ENCODE measurements at regions not wholly inside any gene's neighbourhood (a gene's known extent, or its start where the extent isn't known, plus 50 kb on each side); places are given as distances from the start of the nearest gene placed in this dataset.
A peak's percentile ranks its signal among the peaks of the same experiment; 100 is the strongest.

DNA sequence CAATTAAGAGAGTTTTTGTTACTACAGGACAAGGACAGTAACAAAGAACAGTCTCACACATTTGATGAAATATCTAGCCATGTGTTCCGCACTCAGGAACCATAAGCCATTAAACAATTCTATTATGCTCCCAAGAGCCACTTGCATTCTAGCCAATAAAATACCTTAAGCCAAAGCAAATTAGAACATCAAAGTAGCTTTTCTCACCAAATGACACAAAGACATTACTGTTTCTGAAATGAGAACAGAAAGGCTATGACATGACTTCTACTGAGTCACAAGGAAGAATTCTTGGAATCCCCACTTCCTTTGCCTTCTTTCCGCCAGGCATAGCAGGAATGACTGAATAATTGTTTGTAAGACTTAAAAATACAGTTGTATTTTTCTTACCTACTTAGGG, 445.8 kb downstream of the ATP23 start:
- ChIA-PET POLR2A (no interaction called here), RAD21 (ENCODE audit: low non-redundant PET in 1 of 2, low total read pairs in 2 of 2, uncharacterized antibody in 2 of 2, unreplicated experiment in 2 of 2) (no interaction called here), CTCF (no interaction called here)
- peak; percentile 64; the same call in 1 of the 2 replicates for ATAC-seq
- TF ChIP-seq JUND (IDR thresholded peaks at IDR 0.05) (peak; percentile 49; the same call in 1 of the 2 replicates), POLR2A (IDR thresholded peaks at IDR 0.05; ENCODE audit: borderline replicate concordance, extremely low read depth, insufficient read depth, insufficient read length) (no peak), ZNF274 (IDR thresholded peaks at IDR 0.05; ENCODE audit: low read depth, low read length) (no peak), SRF (IDR thresholded peaks at IDR 0.05; ENCODE audit: low read depth) (no peak), TCF7L2 (IDR thresholded peaks at IDR 0.05; ENCODE audit: borderline replicate concordance, extremely low read depth, insufficient read depth, insufficient read length) (no peak), CEBPB (IDR thresholded peaks at IDR 0.05; ENCODE audit: low read depth) (no peak), SIN3A (IDR thresholded peaks at IDR 0.05; ENCODE audit: low read depth) (no peak), SP1 (IDR thresholded peaks at IDR 0.05; ENCODE audit: low read depth) (peak; percentile 34; the same call in 1 of the 2 replicates), POLR2AphosphoS5 (IDR thresholded peaks at IDR 0.05; ENCODE audit: low read depth, low read length) (no peak), CBX3 (IDR thresholded peaks at IDR 0.05; ENCODE audit: low read depth) (peak; percentile 33; the same call in 1 of the 2 replicates), FOSL1 (IDR thresholded peaks at IDR 0.05; ENCODE audit: low read depth) (peak; percentile 49)
- TF ChIP-seq, protein P1, sequence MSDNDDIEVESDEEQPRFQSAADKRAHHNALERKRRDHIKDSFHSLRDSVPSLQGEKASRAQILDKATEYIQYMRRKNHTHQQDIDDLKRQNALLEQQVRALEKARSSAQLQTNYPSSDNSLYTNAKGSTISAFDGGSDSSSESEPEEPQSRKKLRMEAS (IDR thresholded peaks at IDR 0.05) = peak; percentile 51; the same call in 1 of the 2 replicates
- TF ChIP-seq, protein P2, sequence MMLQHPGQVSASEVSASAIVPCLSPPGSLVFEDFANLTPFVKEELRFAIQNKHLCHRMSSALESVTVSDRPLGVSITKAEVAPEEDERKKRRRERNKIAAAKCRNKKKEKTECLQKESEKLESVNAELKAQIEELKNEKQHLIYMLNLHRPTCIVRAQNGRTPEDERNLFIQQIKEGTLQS (IDR thresholded peaks at IDR 0.05) = no peak
- Histone ChIP-seq H3K27me3 (ENCODE audit: insufficient read depth, low read length) (no peaks in the 10 kb centered on the region), H4K20me1 (ENCODE audit: insufficient read depth) (no peaks in the 10 kb centered on the region), H3K27ac (ENCODE audit: low read depth, low read length) (no peak overlapping the region), H3K79me2 (ENCODE audit: insufficient read depth, low read length) (no peaks in the 10 kb centered on the region), H3K36me3 (ENCODE audit: control insufficient read depth in 1 of 2, insufficient read depth in 2 of 2, low read length in 2 of 2) (no peaks in the 10 kb centered on the region), H3K9ac (ENCODE audit: low read length) (no peak overlapping the region), H2AFZ (ENCODE audit: low read depth, low read length, poor library complexity, severe bottlenecking) (no peak overlapping the region), H3K4me2 (ENCODE audit: low read length) (peak overlapping the region; percentile 47), H3K4me1 (ENCODE audit: control insufficient read depth in 1 of 2, insufficient read depth in 2 of 2, low read length in 2 of 2) (peaks cover 0 to 13% of the 10 kb centered on the region in 2 experiments; a peak in 2 of 4 replicates), H3K4me3 (replicated peaks in 1 of 2; ENCODE audit: low read depth in 1 of 2, low read length in 2 of 2) (no peak overlapping the region), H3K9me2 (ENCODE audit: insufficient read depth) (no peaks in the 10 kb centered on the region), H3K9me3 (ENCODE audit: control insufficient read depth in 1 of 2, insufficient read depth in 1 of 2, low read depth in 1 of 2, low read length in 2 of 2) (no peaks in the 10 kb centered on the region)
- BruUV-seq (replicated peaks) = no TSS peak
- intact Hi-C loops (cut with micrococcal nuclease) = no loop called here
- peak; percentile 38 for DNase-seq (ENCODE audit: low read depth, low spot score)

- ChIA-PET POLR2A (no interaction called here), CTCF (interaction anchor here (1.0 kb wide), 1 partner anchor 55 kb away, joined by 3 read pairs; no protein-coding TSS in a partner anchor), RAD21 (ENCODE audit: low non-redundant PET in 1 of 2, low total read pairs in 2 of 2, uncharacterized antibody in 2 of 2, unreplicated experiment in 2 of 2) (no interaction called here)
- Histone ChIP-seq H3K79me2 (ENCODE audit: insufficient read depth, low read length) (no peaks in the 10 kb centered on the region), H3K9me3 (ENCODE audit: control insufficient read depth in 1 of 2, insufficient read depth in 1 of 2, low read depth in 1 of 2, low read length in 2 of 2) (no peaks in the 10 kb centered on the region), H3K4me3 (replicated peaks in 1 of 2; ENCODE audit: low read depth in 1 of 2, low read length in 2 of 2) (no peak overlapping the region), H3K9me2 (ENCODE audit: insufficient read depth) (no peaks in the 10 kb centered on the region), H3K27me3 (ENCODE audit: insufficient read depth, low read length) (no peaks in the 10 kb centered on the region), H3K36me3 (ENCODE audit: control insufficient read depth in 1 of 2, insufficient read depth in 2 of 2, low read length in 2 of 2) (no peaks in the 10 kb centered on the region), H4K20me1 (ENCODE audit: insufficient read depth) (no peaks in the 10 kb centered on the region), H3K9ac (ENCODE audit: low read length) (no peak overlapping the region), H2AFZ (ENCODE audit: low read depth, low read length, poor library complexity, severe bottlenecking) (no peak overlapping the region), H3K4me1 (ENCODE audit: control insufficient read depth in 1 of 2, insufficient read depth in 2 of 2, low read length in 2 of 2) (peaks cover 0 to 18% of the 10 kb centered on the region in 2 experiments; a peak in 2 of 4 replicates), H3K27ac (ENCODE audit: low read depth, low read length) (no peak overlapping the region), H3K4me2 (ENCODE audit: low read length) (no peak overlapping the region)
- intact Hi-C loops (cut with micrococcal nuclease) = no loop called here
- BruUV-seq (replicated peaks) = no TSS peak
- DNase-seq (ENCODE audit: low read depth, low spot score) (no peak), ATAC-seq (no peak)
- no peak for TF ChIP-seq CEBPB (IDR thresholded peaks at IDR 0.05; ENCODE audit: low read depth)
- TF ChIP-seq ZBTB33 (IDR thresholded peaks at IDR 0.05; ENCODE audit: extremely low read depth, insufficient replicate concordance, low read length) = no peak
- no peak for TF ChIP-seq POLR2A (IDR thresholded peaks at IDR 0.05; ENCODE audit: borderline replicate concordance, extremely low read depth, insufficient read depth, insufficient read length)
- TF ChIP-seq JUND (IDR thresholded peaks at IDR 0.05) = no peak
- TF ChIP-seq, protein P1 (IDR thresholded peaks at IDR 0.05) = no peak
- no peak for TF ChIP-seq TCF7L2 (IDR thresholded peaks at IDR 0.05; ENCODE audit: borderline replicate concordance, extremely low read depth, insufficient read depth, insufficient read length)
- TF ChIP-seq YY1 (IDR thresholded peaks at IDR 0.05; ENCODE audit: extremely low read depth, insufficient replicate concordance, low read depth, low read length) = no peak
Measured at GRCh38 chr12:58388261-58388660, 446.9 kb downstream of the ATP23 start.
